ENCODE measurements at regions not wholly inside any gene's neighbourhood (a gene's known extent, or its start where the extent isn't known, plus 50 kb on each side); places are given as distances from the start of the nearest gene placed in this dataset.
"Not testable (repeated sequence)": the region's sequence is repeated elsewhere in the genome, so short reads cannot be mapped to it uniquely, and the experiment has no call there.

DNA sequence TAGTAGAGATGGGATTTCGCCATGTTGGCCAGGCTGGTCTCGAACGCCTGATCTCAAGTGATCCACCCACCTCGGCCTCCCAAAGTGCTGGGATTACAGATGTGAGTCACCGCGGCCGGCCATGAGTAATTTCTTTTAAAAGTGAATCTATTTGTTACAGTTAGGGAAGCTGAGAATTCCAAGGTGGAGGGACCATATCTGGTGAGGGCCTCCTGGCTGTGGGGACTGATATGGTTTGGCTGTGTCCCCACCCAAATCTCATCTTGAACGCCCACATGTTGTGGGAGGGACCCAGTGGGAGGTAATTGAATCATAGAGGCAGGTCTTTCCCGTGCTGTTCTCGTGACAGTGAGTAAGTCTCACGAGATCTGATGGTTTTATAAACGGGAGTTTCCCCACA, 148.8 kb upstream of the FOXK1 start:
- TF ChIP-seq CTCF, POLR2A (IDR thresholded peaks at IDR 0.05): not testable (repeated sequence)

All from Peyer's patch (tissue), 4 donors.